COLO668 (cell line): ENCODE measurements at regions not wholly inside any gene's neighbourhood (a gene's known extent, or its start where the extent isn't known, plus 50 kb on each side); places are given as distances from the start of the nearest gene placed in this dataset.
"Not testable (repeated sequence)": the region's sequence is repeated elsewhere in the genome, so short reads cannot be mapped to it uniquely, and the experiment has no call there.

Experiments used
- DNase-seq: peaks from one replicate; lab custom pipeline; 2025; ENCODE audit not compliant: unreplicated experiment; lab: John Stamatoyannopoulos, UW

DNA sequence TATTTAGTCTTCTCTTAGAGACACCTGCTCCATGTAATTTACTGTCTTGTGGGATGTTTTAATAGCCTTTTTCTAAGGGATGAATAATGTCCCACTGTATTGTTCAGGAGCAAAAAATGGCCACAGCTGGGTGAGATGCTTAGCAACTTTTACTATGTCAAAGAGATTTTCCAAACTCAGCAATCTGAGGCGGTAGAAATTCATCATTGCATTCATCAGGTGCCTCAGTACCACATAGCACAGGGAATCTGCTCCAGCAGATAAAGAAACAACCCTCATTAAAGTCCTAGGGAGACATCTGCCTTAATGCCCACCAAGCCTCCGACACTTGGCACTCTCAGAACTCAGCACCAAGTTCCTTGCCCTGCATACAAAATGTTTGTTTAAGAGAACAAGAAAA, 266.9 kb downstream of the SIPA1L2 start:
- no peak for DNase-seq

DNA sequence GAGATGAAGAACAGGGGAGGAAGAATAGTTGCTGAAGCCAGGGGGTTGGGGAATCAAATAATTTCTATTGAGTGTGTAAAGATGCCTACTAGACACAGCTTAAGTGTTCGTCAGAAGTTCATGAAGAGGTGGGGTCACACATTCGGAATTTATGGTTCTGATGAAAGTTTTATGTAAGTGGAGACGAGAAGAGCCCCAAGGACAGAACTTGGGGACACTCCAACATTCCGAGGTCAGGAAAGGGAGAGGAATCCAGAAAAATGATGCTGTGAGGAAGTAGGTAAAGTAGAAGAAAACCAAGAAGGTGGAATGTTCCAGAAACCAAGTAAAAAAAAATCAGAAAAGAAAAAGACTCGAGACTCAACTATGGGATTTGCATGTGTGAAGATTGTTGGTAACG, 272.5 kb downstream of the SIPA1L2 start:
- no peak for DNase-seq

DNA sequence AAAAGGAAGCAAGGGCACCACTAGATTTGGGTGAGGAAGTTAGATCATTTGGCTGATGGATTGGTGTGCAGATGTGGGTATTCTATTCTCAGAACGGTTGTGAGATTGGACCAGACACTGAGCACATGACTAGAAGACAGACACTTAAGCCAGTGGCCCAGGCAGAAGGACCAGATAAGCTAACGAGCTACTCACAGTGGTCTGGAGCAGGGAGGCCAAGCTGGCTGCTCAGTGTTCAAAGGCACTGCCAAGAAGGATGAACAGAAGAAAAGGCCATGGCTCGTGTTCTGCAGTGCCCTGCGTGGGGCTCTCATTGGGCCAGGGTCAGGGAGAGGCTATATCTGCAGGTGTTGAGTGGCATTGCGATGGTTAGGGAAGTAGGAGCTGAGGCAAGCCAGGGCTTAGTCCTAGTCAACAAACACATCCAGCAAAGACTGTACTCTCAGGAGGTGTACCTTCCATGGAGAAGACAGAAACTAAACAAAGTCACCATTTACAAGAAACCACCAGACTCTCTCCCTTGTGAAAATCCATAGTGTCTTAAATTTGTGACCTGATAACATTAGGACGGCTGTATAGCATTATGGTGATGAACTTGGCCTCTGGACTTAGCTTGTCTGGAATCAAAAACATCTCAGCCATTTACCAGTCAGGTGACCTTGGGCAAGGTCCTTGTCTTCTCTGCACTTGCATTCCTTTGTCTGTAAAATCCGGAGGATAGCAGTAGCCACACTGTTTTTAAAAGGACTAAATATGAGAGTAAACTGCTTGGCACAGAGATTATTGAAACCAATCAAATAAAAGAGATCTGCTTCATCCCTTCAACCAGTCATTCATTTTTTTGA, 274.5 kb downstream of the SIPA1L2 start:
- no peak for DNase-seq

DNA sequence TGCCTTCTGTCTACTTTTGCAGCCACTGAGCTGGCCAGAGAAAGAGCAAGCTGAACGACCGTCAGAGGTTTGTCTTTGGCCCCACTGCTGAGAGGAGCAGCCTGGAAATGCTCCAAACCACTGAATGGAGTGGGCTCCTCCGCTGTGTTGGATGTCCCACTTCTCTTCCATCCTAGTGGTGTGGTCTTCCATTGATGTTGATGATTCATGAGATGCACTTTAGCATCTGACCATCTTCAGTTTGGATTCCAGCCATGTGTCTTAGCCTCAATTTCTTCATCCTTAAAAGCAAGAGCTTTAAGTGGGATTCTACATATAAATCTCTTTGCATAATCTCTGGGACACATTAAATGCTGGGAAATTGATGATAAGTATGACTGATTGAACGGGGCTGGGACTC, 276.9 kb downstream of the SIPA1L2 start:
- no peak for DNase-seq

DNA sequence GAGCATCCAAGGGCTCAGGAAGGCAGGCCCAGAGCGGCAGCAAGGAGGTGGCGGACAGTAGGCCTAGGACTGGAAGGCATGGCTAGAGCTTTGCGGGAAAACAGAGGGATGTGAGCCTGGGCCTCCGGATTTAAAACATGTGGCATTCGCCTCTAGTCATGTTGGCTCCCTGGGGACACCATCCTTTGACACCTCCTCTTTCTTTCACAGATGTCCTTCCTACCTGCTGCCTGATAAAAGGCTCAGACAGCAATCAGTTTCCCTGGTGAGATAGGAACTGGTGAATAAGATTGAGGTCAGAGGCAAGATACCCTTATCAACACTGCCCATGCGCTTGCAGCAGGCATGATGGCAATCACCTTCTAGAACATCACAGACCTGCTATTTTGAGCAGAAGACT, 277.6 kb downstream of the SIPA1L2 start:
- DNase-seq, result no peak

DNA sequence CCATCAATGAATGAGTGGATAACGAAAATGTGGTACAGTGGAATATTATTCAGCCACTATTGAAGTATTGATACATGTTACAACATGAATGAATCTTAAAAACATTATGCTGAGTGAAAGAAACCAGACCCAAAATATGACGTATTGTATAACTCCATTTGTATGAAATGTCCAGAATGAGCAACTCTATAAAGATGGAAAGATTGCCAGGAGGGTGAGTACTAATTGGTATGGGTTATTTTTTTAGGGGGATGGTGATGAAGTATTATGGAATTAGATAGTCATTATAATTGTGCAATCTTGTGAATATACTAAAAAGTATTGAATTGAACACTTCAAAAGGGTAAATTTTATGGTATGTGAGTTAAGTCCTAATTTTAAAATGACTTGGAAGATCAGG, 278.6 kb downstream of the SIPA1L2 start:
- no peak for DNase-seq

DNA sequence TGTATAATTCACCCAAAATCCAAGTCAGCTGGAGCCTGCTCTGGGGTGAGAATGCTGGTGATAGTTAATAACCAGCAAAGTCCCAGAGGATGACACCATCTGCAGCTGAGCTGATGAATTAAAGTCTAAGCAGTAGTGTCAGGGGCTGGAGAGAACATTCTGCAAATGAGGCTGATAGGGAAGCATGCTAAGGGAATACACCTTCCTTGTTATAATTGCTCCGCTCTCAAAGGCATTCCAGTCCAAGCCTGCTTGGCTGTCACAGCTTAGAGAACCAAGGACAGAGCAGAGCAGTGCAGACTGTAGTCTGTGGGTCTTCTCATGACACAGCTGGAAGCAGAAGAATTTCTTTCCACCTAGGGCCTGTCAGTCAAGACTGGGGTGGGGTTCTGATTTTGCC, 283.1 kb downstream of the SIPA1L2 start:
- DNase-seq, result no peak

DNA sequence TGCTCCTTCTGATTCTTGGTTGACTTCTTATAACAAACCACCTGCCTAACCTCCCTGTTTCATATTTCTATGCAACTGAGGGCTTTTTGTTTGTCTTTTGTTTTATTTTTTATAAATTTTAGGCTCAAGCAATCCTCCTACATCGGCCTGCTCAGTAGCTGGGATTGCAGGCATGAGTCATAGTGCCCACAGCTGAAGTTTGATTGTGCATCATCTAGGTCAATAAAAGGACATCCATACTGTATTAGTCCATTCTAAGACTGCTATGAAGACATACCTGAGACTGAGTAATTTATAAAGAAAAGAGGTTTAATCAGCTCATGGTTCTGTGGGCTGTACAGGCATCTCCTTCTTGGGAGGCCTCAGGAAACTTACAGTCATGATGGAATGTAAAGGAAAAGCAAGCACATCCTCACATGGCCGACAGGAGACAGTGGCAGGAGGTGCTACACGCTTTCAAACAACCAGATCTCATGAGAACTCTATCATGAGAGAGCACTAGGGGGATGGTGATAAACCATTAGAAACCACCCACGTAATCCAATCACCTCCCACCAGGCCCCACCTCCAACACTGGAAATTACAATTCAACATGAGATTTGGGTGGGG, 285.0 kb downstream of the SIPA1L2 start:
- DNase-seq, result no peak

DNA sequence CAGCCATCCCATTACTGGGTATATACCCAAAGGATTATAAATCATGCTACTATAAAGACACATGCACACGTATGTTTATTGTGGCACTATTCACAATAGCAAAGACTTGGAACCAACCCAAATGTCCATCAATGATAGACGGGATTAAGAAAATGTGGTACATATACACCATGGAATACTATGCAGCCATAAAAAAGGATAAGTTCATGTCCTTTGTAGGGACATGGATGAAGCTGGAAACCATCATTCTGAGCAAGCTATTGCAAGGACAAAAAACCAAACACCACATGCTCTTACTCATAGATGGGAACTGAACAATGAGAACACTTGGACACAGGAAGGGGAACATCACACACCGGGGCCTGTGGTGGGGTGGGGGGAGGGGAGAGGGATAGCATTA, 285.7 kb downstream of the SIPA1L2 start:
- DNase-seq, result not testable (repeated sequence)

DNA sequence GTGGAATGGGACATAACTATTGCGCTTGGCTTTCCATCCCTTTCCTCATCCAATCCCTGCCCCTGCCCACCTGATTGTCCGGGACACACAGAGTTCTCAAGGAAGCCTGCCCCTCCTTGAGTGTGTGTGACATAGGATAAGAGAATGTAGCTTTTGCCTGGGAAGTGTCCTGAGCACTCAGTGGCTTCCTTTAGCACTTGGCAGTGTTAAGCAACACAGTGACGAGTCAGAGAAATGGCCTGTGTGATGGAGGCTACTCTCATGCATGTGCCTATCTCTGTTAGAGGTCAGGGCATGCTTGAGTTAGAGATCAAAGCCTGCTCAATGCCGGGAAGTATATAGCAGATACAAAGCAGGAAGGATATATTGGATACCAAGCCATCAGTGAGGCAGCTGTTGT, 289.5 kb downstream of the SIPA1L2 start:
- DNase-seq, result no peak

DNA sequence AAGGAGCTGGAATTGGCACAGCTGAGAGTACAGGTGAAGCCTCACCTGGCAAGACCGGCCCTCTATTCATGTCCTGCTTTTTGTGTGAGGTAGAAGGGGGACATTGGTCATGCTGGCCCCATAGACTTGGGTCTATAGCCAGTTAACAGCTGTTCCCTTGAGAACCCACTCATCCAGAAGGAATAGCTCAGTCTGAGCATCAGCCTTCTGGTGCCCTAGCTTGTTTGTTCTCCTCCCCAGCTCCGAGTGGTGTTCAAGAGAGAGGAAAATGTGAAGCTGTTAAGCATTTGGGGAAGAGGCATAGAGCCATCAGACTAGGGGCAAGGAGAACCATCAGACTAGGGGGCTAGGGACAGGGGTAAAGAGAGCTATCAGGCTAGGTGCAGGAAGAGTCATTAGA, 290.9 kb downstream of the SIPA1L2 start:
- no peak for DNase-seq

DNA sequence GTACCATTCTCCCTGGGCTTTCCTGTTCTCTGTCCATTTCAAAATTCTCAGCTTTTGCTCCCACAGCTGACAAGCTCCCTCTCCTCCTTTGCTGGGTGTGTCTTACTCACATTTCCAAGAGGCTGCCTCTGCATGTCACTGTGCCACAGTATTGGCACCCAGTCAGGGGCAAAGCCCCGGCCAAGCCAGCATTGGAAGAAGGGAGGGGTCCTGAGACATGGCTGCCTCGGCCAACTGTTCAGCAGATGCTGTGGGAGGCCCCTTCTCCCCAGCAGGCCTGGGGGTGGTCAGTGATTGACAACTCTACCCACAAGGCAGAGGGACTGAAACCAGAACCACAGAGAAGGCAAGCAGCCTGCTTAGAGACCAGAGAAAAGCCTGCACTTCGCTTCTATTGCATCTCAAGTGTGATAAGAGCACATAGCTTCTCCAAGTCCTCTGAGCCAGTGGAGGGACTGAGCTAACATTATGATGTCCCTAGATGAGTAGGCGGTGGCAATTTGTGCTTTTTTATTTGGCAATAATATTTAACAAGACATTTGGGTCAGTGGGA, 294.1 kb downstream of the SIPA1L2 start:
- DNase-seq, result no peak

DNA sequence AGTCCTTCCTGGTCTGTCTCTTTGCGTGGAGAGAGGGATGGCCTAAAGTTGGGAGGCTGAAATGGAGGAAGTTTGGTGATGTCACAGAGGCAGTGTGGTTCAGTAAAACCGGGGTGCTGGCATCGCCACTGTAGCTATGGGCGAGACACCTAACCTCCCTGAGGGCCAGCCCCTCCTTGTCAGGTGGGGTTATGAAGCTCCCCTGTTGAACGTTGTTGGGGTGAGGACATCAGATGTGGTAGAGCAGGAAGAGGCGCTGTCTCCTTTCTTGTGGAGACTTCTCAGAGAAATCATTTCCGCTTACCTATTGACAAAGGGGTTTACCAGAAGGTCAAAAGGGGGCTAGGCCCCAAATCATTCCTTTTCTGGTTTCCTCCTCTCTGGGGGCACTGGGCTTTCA, 294.7 kb downstream of the SIPA1L2 start:
- no peak for DNase-seq

DNA sequence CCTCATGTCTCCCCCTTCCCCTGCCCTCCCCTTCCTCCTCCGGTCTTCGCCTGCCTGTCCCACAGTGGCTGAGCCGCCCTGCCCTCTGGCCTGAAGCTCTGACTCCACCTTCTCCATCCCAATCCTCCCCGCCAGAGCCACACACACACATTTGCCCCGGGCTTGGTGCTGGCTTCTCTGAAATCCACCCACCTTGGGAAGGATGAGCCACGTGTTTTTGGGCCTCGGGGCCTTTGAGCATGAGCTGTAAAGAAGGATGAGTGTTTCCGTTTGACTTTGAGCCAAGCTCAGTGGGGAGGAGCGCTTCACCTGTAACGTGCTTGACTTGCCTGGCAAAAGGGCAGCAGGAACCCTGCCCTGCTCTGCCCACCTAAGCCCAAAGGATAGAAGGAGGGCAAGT, 295.1 kb downstream of the SIPA1L2 start:
- no peak for DNase-seq

DNA sequence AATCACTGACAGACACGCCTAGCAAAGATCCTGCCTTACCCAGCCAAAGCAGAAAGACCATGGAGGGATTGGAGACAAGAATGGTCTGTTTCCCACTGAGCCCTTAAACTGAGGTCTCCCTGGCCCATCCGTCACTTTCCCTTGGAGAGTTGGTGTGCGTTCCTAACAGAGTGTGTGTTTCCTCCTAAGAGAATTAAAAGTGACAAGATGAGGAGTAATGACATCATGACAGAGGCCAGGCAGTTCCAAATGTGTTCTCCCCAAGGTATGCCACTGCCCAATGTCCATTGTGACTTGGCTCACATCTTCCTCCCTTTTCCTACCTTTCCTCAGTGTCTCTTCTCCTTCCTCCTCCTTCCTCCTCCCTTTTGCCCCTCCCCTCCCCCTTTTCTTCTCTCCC, 295.7 kb downstream of the SIPA1L2 start:
- DNase-seq, result no peak

DNA sequence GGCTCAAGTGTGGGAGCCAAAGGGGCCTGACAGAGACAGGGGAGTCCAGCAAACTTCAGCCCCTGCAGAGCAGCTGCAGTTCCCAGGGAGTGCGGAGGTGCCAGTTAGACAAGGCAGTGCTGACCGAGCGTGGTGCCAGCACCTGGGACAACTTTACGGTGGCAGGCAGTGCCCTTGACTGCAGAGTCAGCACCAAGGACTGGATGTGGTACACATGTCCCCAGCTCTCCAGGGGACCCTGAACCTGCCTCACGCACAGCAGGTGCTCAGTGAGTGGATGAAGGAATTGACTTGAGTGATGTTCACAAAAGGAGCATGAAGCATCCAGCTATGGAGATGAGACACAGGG, 296.5 kb downstream of the SIPA1L2 start:
- DNase-seq, result no peak

DNA sequence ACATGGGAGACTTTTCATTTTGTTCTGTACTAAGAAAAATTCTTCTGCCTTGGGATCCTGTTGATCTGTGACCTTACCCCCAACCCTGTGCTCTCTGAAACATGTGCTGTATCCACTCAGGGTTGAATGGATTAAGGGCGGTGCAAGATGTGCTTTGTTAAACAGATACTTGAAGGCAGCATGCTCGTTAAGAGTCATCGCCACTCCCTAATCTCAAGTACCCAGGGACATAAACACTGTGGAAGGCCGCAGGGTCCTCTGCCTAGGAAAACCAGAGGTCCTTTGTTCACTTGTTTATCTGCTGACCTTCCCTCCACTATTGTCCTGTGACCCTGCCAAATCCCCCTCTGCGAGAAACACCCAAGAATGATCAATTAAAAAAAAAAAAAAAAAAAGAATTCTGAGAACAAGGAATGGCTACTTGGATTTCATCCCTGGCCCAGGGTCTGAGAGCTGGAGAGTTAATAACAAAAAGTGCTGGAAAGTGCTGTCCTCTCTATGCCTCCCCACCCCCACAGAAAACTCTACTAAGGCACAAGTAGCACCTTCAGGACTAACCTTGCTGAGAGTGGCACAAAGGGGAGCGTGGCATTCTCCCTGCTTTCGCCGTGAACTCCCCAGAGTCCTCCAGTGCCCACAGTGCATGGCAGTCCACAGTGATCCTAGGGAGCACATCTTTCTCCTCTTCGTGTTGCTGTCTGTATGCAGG, 297.1 kb downstream of the SIPA1L2 start:
- DNase-seq, result not testable (repeated sequence)

DNA sequence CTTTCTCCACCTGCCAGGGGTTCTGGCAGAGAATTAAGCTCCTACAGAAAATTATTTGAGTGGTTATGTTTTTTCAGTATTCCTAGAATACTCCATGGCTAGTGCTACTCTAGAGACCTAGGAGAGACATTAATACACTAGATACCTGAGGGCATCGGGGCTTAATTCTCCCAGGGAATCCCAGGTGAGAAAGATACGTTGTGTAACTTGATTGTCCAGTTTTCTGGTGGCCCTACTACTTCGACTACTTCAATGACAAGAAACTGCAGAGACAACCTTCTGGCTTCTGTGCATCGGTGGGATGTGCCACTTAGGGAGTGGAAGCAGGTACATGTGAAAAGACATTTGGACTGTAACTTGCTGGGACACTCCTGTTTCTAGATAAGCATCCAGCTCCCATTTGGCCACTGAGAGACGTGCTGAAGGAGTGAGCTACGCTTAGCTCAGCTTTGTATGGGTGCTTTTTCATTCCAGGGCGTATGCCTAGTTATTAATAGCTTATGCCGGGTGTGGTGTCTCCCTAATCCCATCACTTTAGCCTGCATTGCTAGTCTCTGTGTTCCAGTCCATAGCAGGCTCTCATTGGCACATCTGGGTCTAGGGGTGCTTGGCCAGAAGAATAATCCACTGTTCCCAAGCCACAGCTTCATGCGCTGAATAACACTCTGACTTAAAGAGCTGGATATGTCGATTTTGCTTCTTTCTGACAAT, 300.7 kb downstream of the SIPA1L2 start:
- no peak for DNase-seq

DNA sequence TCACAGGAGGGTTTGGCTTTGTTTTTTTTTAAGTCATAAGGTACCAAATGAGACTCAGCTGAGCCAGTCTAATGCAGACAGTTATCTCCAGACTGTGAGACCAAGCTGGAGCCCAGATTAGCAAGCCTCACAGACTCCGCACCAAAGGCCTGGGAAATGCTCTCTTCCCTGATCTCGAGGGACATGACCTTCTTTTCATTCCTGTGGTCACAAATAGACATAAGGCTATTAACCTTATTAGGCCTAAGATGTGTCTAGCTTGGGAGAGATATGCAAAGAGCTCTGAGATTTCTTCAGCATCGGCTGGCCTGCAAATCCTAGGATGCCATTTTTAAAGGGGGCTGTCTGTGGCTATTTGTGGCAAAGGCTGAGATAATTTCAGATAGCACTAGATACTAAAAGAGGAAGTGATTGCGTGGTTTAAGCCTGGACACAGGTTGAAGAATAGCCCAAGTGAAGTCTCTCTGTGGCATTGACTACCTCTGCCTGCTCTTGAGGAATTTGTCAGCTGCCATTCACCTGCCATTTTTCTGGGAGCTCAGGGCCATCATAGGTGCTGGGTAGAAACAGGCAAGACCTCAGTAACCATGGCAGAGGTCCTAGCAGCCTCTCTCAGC, 301.3 kb downstream of the SIPA1L2 start:
- DNase-seq, result no peak

DNA sequence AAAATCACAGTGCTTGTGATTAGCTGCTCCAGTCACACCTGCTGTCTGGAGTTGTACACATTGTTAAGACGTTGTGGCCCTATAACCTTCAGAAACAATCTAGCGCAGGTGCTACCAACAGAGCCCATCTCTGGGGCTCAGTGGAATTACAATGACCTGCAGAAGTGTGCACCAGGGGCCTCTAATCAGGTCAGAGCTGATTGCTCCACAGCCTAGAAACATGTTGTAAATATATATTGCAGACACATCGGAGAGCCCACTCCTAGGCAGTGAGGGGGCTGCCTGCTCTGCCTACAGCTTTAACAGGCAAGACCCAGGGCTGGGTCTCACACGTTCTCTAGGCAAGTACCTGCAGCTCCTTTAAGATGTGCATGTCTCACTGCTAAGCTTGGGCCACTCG, 302.0 kb downstream of the SIPA1L2 start:
- no peak for DNase-seq

DNA sequence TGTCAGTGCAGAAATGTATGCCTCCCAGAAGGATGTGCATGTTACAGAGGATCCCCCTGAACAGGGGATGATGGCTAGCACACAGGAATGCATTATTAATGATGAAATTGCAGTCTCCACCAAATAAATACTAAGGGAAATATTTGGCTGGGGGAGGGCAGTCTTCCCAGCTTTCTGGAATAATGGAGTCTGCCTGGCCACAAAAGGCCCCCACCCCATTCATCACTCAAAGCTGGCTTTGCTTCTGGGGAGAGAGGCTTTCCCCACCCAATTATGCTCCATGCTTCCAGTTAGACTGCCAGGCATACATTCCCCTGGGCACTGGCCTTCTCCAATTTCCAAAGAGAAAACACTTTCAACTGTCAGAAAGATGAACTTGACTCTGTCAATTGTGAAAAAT, 302.7 kb downstream of the SIPA1L2 start:
- no peak for DNase-seq
